ENCODE measurements at regions not wholly inside any gene's neighbourhood (a gene's known extent, or its start where the extent isn't known, plus 50 kb on each side); places are given as distances from the start of the nearest gene placed in this dataset.

DNA sequence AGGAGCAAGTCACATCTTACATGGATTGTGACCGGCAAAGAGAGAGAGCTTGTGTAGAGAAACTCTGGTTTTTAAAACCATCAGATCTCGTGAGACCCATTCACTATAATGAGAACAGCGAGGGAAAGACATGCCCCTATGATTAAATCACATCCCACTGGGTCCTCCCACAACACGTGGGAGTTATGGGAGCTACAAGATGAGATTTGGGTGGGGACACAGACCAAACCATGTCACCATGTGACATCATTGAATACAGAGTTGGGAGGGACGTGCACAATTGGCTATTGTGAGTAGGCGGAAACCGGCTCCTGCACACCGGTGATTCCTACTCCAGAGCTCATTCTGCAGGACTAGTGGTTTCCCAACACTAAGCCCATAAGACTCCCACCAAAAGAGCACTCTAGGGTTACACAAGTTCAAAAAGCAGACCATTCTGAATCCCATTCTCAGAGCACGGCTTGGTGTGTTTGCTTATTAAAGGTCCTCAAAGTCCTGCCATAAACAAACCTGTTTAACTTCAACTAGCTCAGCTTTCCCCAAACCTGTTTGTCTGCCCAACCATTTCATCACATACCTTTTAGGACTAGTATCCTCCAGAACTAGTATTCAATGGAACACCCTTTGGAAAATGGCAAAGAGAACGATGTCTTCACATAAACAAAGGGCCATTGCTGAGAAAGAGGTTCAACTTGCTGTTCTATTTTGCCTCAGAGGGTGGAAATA lies 167.6 kb downstream of the TLE3 start:
- intact Hi-C loops (cut with micrococcal nuclease), result loop anchor here (5.0 kb wide), 1 partner anchor 48 kb away; no protein-coding TSS in a partner anchor

DNA sequence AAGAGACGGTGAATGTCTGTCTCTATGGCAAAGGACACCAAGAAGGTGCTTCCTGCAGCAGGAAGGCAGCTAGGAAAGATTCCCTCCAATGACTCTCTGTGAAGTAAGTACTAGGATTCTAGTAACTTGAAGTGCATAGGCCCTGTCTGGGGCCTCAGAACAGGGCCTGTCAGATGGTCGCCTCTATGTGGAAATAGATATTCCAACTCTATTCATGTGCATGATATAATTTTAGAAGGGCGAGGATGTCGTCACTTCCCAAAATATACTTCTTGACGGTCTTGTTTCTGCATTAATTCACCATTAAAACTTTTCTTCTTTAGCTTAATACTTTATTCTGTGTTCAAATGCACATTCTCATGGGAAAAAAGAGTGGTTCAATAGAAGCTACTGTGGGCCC lies 167.0 kb downstream of the TLE3 start:
- intact Hi-C loops (cut with micrococcal nuclease), result loop anchor here (5.0 kb wide), 1 partner anchor 48 kb away; no protein-coding TSS in a partner anchor

DNA sequence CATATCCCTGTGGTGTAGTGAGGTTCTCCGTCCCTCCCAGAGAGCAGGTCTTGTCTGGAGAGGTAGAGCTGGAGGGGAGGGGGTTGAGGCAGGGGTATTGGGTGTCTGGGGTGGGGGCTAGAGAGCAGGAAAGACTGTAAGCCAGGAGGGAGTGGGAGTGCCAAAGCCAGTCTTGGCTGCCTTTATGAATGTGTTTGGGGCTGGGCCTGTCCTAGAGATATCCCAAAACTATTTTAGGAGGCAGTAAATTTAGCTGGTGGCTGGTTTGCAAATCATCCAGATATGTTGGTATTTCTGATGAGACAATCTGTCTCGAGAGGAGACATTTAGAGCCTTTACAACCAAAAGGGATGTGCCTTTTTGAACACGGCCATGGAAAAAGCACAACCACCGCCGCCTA lies 166.6 kb downstream of the TLE3 start:
- intact Hi-C loops (cut with micrococcal nuclease), result loop anchor here (5.0 kb wide), 1 partner anchor 49 kb away; no protein-coding TSS in a partner anchor

DNA sequence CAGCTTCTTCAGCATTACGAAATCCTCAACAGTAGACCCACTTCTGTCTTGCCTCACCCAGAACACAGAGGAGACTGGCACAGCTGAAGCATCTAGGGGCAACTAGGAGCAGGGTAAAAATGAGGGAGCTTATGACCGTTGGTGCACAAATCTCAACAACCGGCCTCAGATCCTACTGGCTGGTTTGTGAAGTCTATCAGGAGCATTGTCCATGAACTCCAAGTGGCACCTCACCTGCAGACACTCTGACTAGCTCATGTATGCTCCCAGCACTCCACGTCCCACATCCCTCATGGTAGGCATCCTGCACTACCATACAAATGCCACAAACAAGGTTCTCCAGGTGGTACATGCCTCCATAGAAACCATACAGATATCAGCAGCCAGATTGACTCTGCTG lies 163.1 kb downstream of the TLE3 start:
- intact Hi-C loops (cut with micrococcal nuclease), result loop anchor here (5.0 kb wide), 1 partner anchor 52 kb away; no protein-coding TSS in a partner anchor

DNA sequence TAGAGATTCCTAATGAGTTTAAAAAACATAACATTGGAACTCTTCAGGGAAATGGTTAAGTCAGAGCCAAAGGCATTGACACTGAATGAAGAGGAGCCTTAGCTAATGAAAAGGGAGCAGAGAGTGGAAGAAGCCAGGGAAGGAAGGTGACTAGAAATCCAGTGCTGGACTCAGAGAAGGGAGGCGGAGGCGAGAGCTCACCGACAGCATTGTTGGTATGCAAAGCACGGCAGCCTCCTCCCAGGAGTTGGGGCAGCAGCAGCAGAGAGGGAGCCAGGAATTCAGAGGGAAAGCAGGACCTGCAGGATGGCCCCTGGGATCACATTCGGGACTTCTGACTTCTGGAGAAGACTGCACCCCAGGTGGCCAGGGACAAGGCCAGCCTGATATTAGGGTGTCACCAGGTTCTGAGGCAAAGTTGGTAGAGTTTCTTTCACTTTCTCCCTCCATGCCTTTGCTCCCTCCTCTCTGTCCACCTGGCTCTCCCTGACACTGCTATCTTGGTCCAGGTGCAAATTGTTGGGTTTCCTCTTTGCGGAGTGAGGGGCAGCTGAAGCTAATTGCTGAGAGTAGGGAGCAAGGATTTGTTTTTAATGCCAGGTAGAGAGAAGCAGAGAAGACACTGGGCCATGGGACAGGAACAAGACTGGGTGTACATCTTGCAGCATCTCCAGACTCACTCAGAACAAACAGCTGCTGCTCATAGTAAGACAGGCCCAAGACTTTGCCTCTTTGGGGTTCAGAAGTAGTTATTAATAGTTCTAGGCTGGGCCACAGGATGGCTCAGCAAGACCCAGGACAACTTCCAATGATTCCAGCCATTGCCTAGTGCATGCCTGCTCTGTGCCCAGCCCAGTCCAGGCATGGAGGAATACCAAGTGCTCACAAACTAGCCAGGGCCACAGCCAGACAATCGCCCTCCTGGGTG lies 157.9 kb downstream of the TLE3 start:
- intact Hi-C loops (cut with micrococcal nuclease), result no loop called here

DNA sequence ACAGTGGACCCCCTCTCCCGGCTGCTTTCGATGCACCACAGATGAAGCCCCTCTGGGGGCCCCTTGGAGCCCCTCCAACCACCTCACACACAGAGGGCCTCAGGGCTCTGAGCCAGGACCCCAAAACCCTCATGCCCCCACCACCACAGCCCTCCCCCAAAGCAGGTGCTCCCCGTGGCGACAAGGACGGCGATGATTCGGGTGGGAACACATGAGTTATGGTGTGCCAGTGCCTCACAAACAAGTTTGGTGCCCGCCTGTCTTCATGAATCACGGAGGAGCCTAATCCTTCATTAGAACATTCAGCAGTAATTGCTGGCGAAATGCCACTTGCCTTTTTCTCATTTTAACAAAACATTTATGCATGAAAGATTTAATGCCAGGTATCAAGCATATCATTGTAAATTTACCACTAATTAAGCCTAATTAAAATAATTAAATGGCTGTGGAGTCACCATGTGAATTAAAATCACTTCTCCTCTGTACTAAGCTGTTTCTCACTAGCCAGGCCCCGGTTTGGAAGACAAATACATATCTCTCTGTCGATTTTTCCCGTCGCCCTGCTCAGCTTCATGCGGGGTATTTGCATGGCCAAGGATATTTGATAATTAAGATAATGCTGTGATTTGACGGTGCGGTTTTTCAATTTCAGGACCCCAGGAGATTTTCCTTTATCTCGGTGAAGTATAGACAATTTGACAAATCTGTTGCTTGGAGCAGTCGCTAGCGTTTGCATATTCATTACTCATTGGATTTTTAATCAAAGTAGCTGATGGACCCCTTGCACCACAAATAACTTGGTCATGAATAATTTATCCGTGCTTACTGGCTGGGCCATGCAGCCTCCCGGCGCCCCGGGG lies 157.0 kb downstream of the TLE3 start:
- intact Hi-C loops (cut with micrococcal nuclease), result no loop called here

DNA sequence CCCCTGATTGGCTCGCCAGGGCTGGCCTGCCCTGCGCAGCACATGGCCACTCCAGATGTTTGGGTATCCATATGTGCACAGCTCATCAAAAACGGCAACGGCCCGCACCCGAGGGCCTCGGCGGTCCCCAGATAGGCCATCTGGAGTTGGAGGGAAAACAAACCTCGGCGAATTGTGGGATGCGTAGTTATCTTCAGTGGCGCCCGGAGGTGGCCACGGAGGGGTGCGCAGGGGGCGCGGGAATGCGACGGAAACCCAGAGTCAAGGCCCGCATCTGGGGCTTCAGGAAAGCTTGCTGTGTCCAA lies 156.5 kb downstream of the TLE3 start:
- intact Hi-C loops (cut with micrococcal nuclease), result no loop called here

DNA sequence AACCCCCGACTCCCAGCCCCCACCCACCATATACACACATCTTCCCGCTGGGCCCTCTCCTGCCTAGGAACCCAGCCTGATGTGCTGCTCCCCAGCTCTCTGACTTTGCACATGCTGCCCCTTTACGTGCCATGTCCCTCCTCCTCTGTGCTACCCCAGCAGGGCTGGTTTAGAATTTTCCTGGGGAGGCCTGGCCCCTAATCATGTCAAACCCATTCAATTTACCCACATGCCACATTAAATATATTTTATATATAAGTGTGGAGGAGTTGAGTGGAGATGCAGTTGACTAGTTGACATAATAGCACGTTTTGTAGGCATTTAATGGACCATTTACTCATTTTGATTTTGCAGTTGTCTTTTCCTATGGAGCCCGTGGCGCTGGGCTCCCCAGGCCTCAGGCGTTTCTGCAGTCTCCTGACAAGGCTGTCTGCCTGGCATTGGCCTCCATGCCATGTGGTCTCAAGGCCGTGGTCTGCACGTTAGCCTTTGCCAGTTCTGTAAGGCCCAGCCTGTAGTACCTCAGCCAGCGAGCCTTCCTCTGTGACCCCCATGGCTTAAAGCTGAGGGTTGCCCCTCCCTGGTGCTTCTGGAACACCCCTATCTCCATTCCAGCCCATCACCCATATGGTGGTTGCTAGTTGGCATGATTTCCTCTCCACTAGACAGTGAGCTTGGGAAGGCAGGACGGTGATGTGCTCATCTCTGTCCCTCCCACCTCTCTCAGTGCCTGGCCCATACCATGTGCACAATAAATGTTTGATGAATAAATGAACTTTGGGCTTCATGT lies 155.8 kb downstream of the TLE3 start:
- intact Hi-C loops (cut with micrococcal nuclease), result no loop called here

DNA sequence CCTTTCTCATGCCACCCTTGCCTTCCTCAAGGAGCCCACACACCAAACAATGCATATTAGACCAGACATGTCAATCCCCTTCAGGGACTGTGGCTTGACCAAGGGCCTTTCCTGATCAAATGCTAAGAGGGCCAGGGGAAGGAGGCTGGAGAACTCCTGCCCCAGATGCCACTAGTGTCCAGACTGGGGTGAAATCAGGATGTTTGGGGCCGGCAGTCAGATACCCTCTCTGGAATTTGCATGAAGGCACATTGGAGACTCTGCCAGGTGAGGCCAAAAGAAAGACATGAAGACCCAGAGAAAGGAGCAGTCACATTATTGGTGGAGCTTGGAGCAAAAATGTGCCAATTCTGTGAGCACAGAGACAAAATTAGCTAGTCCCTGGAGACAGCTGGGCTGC lies 154.1 kb downstream of the TLE3 start:
- intact Hi-C loops (cut with micrococcal nuclease), result no loop called here

DNA sequence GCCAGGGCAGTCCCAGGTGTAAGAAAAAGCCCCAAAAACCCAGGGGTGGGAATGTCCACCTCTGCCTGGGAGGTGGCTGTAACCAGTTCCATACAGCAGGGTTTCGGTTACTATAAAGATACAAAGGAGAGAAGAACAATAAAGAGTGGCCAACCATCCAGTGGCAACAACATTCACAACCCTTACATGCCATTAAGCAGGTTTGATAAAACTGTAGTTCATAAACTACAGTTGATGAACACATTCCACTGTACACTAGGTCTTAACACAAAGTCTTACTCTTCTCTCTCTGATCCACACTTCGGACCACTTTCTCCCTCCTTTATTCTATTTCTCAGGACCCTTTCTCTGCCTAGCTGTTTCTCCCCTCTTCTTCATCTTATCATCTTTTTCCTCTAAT lies 152.0 kb downstream of the TLE3 start:
- intact Hi-C loops (cut with micrococcal nuclease), result no loop called here

DNA sequence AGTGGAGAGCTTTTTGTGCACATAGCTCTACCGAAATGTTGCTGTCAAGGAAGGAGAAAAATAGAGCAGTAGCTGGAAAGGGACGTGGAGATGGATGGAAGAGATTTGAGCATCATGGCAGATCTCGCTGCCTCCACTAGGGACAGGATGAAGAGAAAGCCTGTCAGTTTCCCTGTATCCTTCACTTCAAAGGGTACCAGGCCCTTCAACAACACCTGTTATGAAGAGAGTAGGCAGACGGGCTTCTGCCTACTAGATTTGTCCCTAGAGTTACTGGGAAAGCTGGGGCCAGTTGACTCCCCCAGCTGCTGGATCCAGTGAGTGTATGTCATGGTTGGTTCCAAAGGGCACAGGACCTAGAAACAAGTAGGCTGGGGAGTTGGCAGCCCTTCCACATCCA lies 150.8 kb downstream of the TLE3 start:
- intact Hi-C loops (cut with micrococcal nuclease), result no loop called here

DNA sequence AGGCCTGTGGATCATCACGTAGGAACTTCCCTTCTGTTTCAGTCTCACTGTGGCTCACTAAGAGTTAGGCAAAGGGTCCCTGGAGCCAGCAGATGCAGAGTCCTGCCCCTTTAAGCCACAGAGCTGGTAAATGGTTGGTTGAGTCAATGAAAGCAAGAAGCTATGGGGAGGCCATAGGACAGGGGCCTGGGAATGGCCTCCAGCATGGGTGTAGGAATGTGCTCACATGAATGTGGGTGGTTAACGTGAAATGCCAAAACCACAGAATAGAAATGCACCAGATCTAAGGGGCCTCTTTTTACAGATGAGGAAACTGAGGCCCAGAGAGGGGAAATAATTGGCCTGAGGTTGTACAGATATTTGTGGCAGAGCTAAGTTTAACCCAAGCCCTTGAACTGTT lies 150.3 kb downstream of the TLE3 start:
- intact Hi-C loops (cut with micrococcal nuclease), result no loop called here

DNA sequence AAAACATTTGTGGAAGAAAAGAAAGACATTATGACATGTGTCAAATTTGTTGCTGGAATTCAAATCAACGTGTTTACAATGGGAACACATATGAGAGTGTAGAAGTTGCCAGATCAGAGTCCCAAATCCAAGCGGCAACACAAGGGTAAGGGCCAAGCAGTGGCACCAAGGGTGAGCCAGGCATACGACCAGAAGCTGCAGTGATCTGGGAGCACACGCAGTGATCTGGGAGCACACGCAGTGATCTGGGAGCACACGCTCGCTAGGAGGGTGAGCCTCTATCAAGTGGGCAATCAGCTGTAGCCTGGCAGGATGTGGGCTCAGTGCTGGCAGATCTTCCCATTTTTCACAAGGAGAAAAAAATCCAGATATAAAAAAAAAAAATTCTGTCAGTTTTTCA lies 148.2 kb downstream of the TLE3 start:
- intact Hi-C loops (cut with micrococcal nuclease), result no loop called here

DNA sequence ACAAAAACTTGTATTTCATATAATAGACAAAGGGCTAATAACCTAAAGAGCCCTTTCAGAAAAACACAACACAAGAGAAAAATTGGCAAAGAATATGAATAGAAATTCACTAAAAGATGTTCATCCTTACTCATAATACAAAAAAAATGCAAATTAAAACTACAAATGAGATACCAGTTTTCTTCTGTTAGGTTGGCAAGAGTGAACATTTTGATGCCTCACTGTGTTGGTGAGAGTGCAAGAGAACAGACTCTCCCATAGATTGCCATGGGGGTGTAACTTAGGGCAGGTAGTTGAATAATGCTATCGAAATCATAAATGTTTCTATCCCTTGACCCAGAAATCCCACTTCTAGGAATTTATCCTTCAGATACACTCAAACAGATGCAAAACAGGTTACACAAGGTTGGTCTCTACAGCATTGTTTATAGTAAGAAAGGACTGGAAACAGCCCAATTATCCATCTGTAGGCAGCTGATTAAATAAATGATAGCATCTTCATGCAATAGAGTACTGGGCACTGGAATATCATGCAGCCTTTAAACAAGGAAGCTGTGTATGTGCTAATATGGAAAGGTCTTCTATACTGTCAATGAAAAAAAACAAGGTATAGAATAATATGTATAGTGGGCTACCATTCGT lies 146.3 kb downstream of the TLE3 start:
- intact Hi-C loops (cut with micrococcal nuclease), result no loop called here

DNA sequence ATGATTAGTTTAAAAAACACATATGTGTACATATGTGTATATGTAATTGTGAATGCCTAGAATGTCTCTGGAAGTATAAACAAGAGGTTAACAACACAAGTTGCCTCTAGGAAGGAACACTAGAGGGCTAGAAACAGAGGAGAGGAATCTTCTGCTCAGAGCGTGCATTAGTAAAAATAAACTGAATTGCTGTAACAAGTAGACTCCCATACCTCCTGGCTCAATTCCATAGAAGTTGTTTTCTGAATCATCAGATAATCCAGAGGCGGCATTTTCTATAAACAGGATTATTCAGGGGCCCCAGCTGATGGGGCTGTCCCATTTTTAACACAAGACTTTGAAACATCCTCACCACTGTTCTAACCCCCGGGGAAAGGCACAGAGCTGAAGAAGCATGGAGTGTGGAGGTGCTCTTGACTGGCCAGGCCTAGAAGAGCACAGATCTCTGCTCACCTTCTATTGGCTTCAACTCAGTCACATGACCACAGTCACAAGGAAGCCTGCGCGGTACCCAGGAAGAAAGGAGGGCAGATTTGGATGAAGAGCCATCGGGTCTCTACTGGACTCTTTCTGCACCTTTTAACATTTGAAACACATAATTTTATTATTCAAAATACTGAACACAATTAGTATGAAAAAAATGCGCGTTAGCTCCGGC lies 145.7 kb downstream of the TLE3 start:
- intact Hi-C loops (cut with micrococcal nuclease), result no loop called here

DNA sequence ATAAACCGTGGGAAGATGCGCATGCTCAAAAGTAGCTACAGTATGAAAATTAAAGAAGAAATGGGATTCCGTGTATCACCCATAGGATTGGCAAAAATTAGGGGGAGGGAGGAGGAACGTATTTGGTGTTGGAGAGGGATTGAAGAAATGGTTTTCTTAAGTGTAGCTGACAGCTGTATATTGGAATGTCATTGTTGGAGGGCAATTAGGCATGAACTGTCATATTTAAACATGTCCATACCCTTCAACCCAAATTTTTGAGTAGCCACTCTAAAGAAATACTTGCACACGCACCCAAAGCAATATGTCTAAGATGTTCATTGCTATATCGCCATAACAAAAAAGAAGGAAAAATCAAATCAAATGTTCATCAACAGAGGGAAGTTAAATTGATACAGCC lies 144.7 kb downstream of the TLE3 start:
- intact Hi-C loops (cut with micrococcal nuclease), result no loop called here

DNA sequence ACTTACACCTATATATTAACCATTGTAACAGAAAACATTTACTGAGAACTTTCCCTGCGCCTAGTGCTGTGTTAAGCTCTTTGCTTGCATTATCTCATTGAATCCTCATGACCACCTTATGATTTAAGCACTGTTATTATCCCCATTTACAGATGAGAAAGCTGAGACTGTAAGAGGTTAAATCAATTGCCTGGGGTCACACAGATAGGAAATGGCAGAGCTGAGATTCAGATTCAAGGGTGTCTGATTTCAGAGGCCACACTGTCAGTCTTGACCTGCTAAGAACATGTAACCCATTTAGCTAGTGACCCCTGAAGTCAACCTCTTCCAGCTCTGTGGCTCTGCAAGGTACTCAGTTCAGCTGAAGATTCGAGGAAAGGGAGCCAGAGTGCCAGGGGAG lies 143.9 kb downstream of the TLE3 start:
- intact Hi-C loops (cut with micrococcal nuclease), result no loop called here

DNA sequence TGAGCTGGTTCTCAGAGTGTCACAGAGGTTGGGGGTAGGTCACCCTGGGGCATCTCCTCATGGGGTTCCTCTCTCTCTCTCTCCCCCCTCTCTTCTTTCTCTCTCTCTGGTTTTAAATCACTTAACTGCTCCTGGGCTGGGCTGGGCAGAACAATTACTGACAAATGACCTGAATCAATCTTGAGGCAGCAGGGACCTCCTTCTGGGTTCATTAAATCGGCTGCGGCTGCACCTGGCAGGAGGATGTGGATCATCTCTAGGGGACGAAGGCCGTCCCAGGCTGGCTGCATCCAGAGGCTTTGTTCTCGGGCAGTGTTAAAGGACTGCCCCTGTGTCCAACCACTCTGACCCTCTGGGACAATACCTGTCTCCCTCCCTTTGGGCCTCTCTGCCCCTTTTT lies 143.1 kb downstream of the TLE3 start:
- intact Hi-C loops (cut with micrococcal nuclease), result no loop called here

DNA sequence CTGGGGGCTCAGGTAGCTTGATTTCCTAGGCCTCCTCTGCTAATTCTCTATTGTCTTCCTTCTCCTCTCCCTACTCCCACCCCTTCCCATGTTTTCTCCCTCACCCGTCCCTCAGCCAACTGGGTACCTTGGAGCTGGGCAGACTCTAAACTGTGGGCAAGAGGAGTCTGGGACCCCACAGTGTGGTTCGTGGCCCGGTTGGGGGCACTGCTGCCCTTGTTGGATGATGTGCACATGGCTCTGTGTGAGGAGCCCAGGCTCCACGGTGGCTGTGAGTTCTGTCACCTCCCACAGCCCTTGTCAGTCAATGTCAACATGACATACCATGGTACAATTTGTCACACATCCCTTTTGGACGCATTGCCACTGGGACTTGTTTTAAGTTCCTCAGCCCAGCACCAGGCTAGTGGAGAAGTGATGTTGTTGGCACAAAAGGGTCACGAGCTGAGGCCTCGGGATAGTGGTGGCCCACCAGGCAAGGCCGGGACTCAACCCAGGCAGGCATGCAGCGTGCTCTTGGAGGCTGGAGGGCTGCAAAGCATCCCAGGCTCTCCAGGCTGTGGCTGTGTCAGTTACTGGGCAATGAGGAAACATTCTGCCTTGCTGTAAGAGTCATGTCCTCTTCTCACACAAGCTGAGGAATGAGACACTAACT lies 142.3 kb downstream of the TLE3 start:
- intact Hi-C loops (cut with micrococcal nuclease), result no loop called here
